ENCODE measurements at regions not wholly inside any gene's neighbourhood (a gene's known extent, or its start where the extent isn't known, plus 50 kb on each side); places are given as distances from the start of the nearest gene placed in this dataset.

- TF ChIP-seq CTCF (IDR thresholded peaks at IDR 0.05; ENCODE audit: extremely low read depth in 1 of 2, insufficient read depth in 1 of 2, low read depth in 1 of 2, low read length in 2 of 2) (no peak), EZH2 (IDR thresholded peaks at IDR 0.05; ENCODE audit: borderline replicate concordance, low read depth, low read length, severe bottlenecking) (no peak), JUN (IDR thresholded peaks at IDR 0.05; ENCODE audit: borderline replicate concordance, insufficient read depth, insufficient read length, low read depth) (no peak), POLR2AphosphoS5 (IDR thresholded peaks at IDR 0.05; ENCODE audit: insufficient read depth, low read depth, low read length) (no peak)
- TF ChIP-seq, protein P1, sequence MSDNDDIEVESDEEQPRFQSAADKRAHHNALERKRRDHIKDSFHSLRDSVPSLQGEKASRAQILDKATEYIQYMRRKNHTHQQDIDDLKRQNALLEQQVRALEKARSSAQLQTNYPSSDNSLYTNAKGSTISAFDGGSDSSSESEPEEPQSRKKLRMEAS (IDR thresholded peaks at IDR 0.05; ENCODE audit: insufficient read depth, insufficient read length), result no peak
These were observed 254.7 kb upstream of the SGCG start for GRCh38 chr13:22925881-22926747.

Measured in endothelial cell of umbilical vein (primary cell).